Sigmoid colon (tissue), 6 donors: ENCODE measurements at regions not wholly inside any gene's neighbourhood (a gene's known extent, or its start where the extent isn't known, plus 50 kb on each side); places are given as distances from the start of the nearest gene placed in this dataset.

Source experiments
- DNase-seq: peaks from one replicate; pipeline ENCODE4 v3.0.0-alpha.2; 2019
- H3K27ac ChIP-seq, 4 donors: fragments of 200-600 bp; sonication (generic); one replicate each; pipeline ENCODE4 v1.5.1; 2016 to 2019; ENCODE audit warnings: mild to moderate bottlenecking in 1 of 4
- H3K27me3 ChIP-seq, 3 donors: fragments of 200-600 bp; sonication (generic); one replicate each; pipeline ENCODE4 v1.5.1; 2019; ENCODE audit warnings: mild to moderate bottlenecking in 1 of 3
- H3K36me3 ChIP-seq, 4 donors: fragments of 200-600 bp; sonication (generic); one replicate each; pipeline ENCODE4 v1.5.1; 2016 to 2019
- H3K4me1 ChIP-seq, 4 donors: fragments of 200-600 bp; sonication (generic); one replicate each; pipeline ENCODE4 v1.5.1; 2017 to 2019
- H3K4me3 ChIP-seq, 4 donors: fragments of 200-600 bp; sonication (generic); one replicate each; pipeline ENCODE4 v1.5.1; 2017 to 2019; ENCODE audit warnings: mild to moderate bottlenecking in 2 of 4, moderate library complexity in 1 of 4
- H3K9me3 ChIP-seq, 4 donors: fragments of 200-600 bp in 3 of 4; sonication (generic) in 3 of 4; one replicate each; pipeline versions ENCODE4 v1.5.1 to v1.6.1; 2013 to 2019
- CTCF ChIP-seq, 4 experiments: fragments of 450-650 bp in 3 of 4; fragments of 200-600 bp in 1 of 4; IDR thresholded peaks; one replicate each; pipeline ENCODE4 v1.5.1; 2016 to 2019; ENCODE audit warnings: antibody characterized with exemption in 4 of 4, mild to moderate bottlenecking in 3 of 4, moderate library complexity in 2 of 4
- EP300 ChIP-seq, 4 donors: sonication (generic); formaldehyde crosslinking; IDR thresholded peaks; one replicate each; pipeline ENCODE4 v1.6.1; 2017; ENCODE audit warnings: antibody characterized with exemption in 4 of 4
- POLR2A ChIP-seq, 2 donors: fragments of 450-650 bp; IDR thresholded peaks; one replicate each; pipeline ENCODE4 v1.6.1; 2016; ENCODE audit warnings: antibody characterized with exemption in 2 of 2, mild to moderate bottlenecking in 2 of 2, moderate library complexity in 2 of 2
- POLR2AphosphoS5 ChIP-seq, 4 donors: sonication (generic); formaldehyde crosslinking; IDR thresholded peaks; one replicate each; pipeline ENCODE4 v1.6.1; 2017; ENCODE audit warnings: antibody characterized with exemption in 4 of 4
- whole genome bisulfite sequencing, 2 donors: extraction: QIAGEN DNeasy Blood & Tissue Kit; methylation state at CpG; one replicate each; pipeline ENCODE4 v1.1.7; 2013; 5-methylcytosine and 5-hydroxymethylcytosine counted together
- intact Hi-C: fragments of 100-400 bp; cut with DNase I; formaldehyde crosslinking; loops from one replicate; pipeline ENCODE4 v1.15.1; 2023
- donor health status: healthy with polysubstance abuse.
- donor health status: healthy.

GRCh38 chr22:19614536-19614863, 90.3 kb upstream of the CLDN5 start:
- no peak for DNase-seq
- peaks cover 0 to 18% (median 10%) of the 10 kb centered on the region in 3 donors for H3K27me3 ChIP-seq
- H3K9me3 ChIP-seq = no peaks in the 10 kb centered on the region
- no peak overlapping the region for H3K27ac ChIP-seq
- WGBS, 2 donors = 36 to 75% methylated on average over 2 of the region's 2 CpGs
- no peak for TF ChIP-seq EP300 (IDR thresholded peaks at IDR 0.05)
- TF ChIP-seq POLR2AphosphoS5 (IDR thresholded peaks at IDR 0.05) = no peak
- TF ChIP-seq CTCF (IDR thresholded peaks at IDR 0.05) = no peak
- TF ChIP-seq POLR2A (IDR thresholded peaks at IDR 0.05) = no peak
- no peaks in the 10 kb centered on the region for H3K36me3 ChIP-seq
- no peak overlapping the region for H3K4me3 ChIP-seq
- intact Hi-C loops = no loop called here
- H3K4me1 ChIP-seq = no peaks in the 10 kb centered on the region

GRCh38 chr22:19615001-19615461, 90.8 kb upstream of the CLDN5 start:
- Histone ChIP-seq H3K36me3 (no peaks in the 10 kb centered on the region), H3K9me3 (no peaks in the 10 kb centered on the region), H3K27me3 (peaks cover 0 to 21% (median 15%) of the 10 kb centered on the region in 3 donors), H3K4me3 (no peak overlapping the region), H3K4me1 (no peaks in the 10 kb centered on the region), H3K27ac (no peak overlapping the region)
- DNase-seq = no peak
- 42 to 70% methylated on average over 13 of the region's 13 CpGs for WGBS, 2 donors
- TF ChIP-seq POLR2AphosphoS5 (IDR thresholded peaks at IDR 0.05) = no peak
- TF ChIP-seq POLR2A (IDR thresholded peaks at IDR 0.05) = no peak
- no peak for TF ChIP-seq EP300 (IDR thresholded peaks at IDR 0.05)
- no peak for TF ChIP-seq CTCF (IDR thresholded peaks at IDR 0.05)
- intact Hi-C loops = no loop called here

GRCh38 chr22:19615867-19616581, 91.8 kb upstream of the CLDN5 start:
- H3K4me3 ChIP-seq = no peak overlapping the region
- no peak for TF ChIP-seq POLR2A (IDR thresholded peaks at IDR 0.05)
- no peak for TF ChIP-seq EP300 (IDR thresholded peaks at IDR 0.05)
- no peak for TF ChIP-seq CTCF (IDR thresholded peaks at IDR 0.05)
- TF ChIP-seq POLR2AphosphoS5 (IDR thresholded peaks at IDR 0.05) = no peak
- H3K4me1 ChIP-seq = no peaks in the 10 kb centered on the region
- H3K36me3 ChIP-seq = no peaks in the 10 kb centered on the region
- no peak for DNase-seq
- intact Hi-C loops = no loop called here
- H3K9me3 ChIP-seq = no peaks in the 10 kb centered on the region
- H3K27ac ChIP-seq = no peak overlapping the region
- WGBS, 2 donors = 72 to 84% methylated on average over 9 of the region's 9 CpGs
- H3K27me3 ChIP-seq = peaks cover 0 to 27% (median 25%) of the 10 kb centered on the region in 3 donors

GRCh38 chr22:19619144-19620009, 94.9 kb upstream of the SEPTIN5 start:
- DNase-seq = no peak
- H3K36me3 ChIP-seq = no peaks in the 10 kb centered on the region
- H3K4me1 ChIP-seq = no peaks in the 10 kb centered on the region
- WGBS, 2 donors = 64 to 70% methylated on average over 8 of the region's 8 CpGs
- no peak for TF ChIP-seq EP300 (IDR thresholded peaks at IDR 0.05)
- TF ChIP-seq POLR2AphosphoS5 (IDR thresholded peaks at IDR 0.05) = no peak
- TF ChIP-seq POLR2A (IDR thresholded peaks at IDR 0.05) = no peak
- no peak for TF ChIP-seq CTCF (IDR thresholded peaks at IDR 0.05)
- intact Hi-C loops = no loop called here
- H3K27me3 ChIP-seq = peaks cover 0 to 46% (median 28%) of the 10 kb centered on the region in 3 donors
- H3K4me3 ChIP-seq = no peak overlapping the region
- no peak overlapping the region for H3K27ac ChIP-seq
- no peaks in the 10 kb centered on the region for H3K9me3 ChIP-seq
